HG02642 (cell line): ENCODE measurements at regions not wholly inside any gene's neighbourhood (a gene's known extent, or its start where the extent isn't known, plus 50 kb on each side); places are given as distances from the start of the nearest gene placed in this dataset.
A peak's percentile ranks its signal among the peaks of the same experiment; 100 is the strongest.

ENCODE experiments used
- ATAC-seq: cut with Tn5 transposase; IDR thresholded peaks from one replicate; pipeline ENCODE4 v1.9.1; 2021; ENCODE audit warnings: mild to moderate bottlenecking; ENCODE audit not compliant: unreplicated experiment, poor library complexity

- no peak for ATAC-seq
Observed at GRCh38 chr18:10202845-10203321, 251.6 kb upstream of the APCDD1 start.

GRCh38 chr18:10205151-10205550 lies 249.3 kb upstream of the APCDD1 start:
- ATAC-seq, result no peak

DNA sequence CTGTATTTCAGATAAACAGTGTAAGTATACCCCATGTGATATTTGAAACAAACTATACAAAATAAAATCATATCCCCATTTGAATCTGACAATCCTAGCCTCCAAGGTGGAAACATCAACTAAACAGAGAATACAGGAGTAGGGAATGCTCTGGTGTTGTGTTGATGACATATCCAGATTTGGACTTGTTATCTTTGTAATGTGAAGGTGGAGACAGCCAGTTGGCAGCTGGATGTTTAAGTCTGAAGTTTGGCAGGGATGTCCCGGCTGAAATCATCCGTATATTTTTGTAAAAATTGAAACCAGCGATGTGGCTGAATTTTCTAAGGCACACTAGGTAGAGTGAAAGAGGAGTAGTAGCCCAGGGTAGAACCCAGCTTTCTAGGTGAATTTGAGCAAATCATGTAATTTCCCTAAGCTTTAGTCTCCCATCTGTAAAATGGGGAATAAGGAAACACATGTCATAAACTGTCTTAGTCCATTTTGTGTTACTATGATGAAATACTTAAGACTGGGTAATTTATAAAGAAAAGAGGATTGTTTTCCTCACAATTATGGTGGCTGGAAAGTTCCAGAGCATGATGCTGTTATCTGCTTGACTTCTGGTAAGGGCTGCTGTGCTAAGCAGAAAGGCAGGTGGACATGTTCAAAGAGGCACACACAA lies 246.6 kb upstream of the APCDD1 start:
- ATAC-seq, result no peak

DNA sequence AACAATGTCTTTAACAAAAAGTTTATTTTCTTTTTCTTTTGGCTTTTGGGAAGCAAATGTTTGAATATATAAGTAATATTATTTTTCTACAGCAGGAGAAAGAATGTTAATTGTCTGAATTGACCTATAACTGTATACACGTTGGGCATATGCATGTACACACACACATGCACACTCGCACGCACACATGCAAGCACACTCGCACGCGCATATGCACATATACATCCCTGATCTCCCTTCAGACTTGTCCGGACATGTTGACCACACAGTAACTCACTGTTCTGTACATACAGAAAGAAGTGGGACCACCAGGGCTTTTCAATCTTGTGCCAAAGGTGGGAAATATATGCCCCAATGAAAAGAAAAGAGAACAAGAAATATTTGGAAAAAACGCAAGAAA lies 245.1 kb upstream of the APCDD1 start:
- no peak for ATAC-seq

DNA sequence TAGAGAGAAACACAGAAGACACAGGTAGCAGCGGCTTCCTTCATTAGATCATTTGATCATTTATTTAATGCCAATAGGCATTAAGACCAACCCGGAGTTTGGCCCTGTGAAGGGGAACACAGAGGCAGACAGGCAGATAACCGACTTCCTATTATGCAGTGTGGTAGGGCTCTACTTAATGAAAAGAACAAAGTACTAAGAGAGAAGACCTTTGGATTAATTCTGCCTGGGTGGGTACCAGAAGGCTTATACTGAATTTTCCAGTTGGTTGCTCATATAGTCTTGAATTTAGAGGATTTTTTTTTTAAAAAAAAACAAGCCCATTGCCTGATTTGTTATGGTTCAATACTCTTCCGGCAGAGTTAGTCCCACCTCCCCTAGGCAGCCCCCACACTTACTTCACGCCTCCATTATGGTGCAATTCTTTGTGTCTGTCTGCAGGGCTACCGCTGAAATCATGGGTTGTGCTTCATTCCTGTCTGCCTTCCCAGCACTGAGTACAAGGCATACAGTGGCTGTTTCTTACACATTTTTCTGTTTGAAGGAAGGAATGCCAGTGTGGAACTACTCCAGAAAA lies 244.3 kb upstream of the APCDD1 start:
- ATAC-seq, result no peak

DNA sequence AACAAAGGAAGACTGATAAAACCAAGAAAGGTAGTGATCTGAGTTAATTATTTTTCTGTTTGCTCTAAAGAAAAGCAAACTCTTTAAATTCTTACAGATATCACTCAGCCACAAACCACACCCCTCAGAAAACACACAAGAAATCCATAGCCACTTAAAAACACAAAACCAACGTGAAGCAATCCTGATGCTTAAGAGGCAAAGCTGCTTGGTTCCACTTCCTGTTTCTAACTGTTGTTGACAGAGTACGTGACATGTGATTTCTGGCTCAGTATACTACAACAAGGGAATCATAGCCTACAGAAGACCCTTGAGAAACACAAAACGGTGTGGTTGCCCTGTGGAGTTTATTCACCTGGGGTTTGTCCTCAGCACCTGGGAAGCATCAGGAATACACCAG lies 240.9 kb upstream of the APCDD1 start:
- ATAC-seq, result peak; percentile 77

- ATAC-seq, result no peak
Observed at GRCh38 chr18:10215446-10215845, 239.0 kb upstream of the APCDD1 start.

DNA sequence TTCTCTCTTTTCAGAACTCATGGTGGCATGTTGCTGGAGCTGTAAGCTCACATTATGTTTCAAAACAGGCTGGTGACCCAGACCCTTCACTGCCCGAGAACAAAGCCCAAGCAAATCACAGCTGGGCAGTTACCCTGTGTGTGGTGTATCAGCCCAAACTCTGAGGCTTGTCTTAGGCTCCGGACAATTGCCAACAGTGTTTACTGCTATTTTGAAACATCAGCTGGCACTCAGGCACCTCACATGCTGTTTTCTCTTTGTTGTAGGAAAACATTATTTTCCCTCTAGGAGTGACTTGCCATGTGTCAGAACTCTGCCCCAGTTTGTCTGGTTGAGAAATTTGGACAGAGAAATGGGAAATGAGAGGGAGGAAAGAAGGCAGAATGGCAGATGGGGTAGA lies 237.6 kb upstream of the APCDD1 start:
- no peak for ATAC-seq

DNA sequence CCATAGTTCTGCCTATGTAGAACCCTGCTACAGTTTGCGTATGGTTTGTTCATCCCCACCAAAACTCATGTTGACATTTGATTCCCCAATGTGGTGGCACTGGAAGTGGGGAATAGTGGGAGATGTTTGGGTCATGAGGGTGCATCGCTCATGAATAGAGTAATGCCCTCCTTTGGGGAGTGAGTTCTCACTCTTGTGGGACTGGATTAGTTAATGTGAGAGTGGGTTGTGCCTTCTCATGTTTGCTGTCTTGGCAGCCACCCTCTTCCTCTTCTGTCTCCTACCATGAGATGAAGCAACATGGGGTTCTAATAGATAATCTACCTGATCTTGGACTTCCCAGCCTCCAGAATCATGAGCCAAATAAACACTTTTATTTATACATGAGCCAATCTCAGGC lies 237.2 kb upstream of the APCDD1 start:
- no peak for ATAC-seq

GRCh38 chr18:10225300-10225699 lies 229.1 kb upstream of the APCDD1 start:
- ATAC-seq, result no peak

GRCh38 chr18:10226971-10227370 lies 227.5 kb upstream of the APCDD1 start:
- no peak for ATAC-seq

DNA sequence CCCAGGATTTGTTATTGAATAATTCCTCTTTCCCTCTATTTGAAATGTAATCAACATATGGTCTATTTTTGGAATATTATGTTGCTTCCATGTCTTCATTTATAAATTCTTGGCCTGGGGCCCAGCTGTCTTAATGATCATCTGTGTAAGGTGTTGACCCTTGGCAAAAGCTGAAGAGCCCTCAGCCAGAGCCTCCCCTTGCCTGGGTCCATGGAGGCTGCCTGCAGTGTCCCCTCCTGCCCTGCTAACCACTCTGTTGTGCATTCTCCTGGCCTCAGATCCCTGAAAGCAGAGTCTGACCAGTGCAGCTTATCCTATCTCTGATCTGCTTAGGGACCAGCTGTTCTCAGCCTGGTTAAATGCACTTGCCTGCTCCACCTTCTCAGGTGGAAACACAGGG lies 226.1 kb upstream of the APCDD1 start:
- ATAC-seq, result no peak

DNA sequence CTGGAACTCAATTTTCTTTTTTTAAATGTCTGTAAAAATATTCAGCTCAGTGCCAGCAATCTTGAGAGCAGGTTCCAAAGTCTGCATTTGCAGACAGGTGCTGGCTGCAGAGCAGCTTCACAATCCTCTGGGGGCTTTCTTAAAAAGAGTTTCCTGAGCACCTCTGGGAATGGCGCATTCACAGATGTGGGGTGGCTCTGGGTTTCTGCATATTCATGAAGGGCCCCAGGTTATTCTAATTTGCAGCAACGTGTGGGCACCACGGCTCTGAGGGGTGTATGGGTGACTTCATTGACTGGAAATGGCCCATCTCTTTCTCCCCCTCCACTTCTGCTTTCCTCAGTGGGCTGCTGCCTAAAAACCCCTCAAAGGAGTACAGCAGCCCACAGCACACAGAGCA lies 225.0 kb upstream of the APCDD1 start:
- no peak for ATAC-seq

DNA sequence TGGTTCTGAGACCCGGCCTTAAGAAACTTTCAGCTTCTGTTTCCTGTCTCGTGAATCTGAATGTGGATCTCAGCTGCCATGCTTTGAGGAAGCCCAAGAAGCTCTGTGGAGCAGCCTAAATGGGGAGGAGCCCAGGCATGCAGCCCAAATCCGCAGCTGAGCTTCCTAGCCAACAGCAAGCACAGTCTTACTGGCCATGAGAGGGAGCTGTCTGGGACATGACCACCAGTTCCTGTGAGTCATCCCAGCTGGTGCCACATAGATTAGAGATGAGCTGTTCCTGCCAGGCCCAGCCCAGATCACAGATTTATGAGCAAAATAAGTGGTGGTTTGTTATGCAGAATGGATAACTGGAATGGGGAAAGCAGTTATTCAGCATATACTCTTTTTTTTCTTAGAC lies 224.4 kb upstream of the APCDD1 start:
- ATAC-seq, result no peak

- ATAC-seq, result no peak
Observed at GRCh38 chr18:10231220-10231619, 223.2 kb upstream of the APCDD1 start.

GRCh38 chr18:10232062-10232461 lies 222.4 kb upstream of the APCDD1 start:
- no peak for ATAC-seq

DNA sequence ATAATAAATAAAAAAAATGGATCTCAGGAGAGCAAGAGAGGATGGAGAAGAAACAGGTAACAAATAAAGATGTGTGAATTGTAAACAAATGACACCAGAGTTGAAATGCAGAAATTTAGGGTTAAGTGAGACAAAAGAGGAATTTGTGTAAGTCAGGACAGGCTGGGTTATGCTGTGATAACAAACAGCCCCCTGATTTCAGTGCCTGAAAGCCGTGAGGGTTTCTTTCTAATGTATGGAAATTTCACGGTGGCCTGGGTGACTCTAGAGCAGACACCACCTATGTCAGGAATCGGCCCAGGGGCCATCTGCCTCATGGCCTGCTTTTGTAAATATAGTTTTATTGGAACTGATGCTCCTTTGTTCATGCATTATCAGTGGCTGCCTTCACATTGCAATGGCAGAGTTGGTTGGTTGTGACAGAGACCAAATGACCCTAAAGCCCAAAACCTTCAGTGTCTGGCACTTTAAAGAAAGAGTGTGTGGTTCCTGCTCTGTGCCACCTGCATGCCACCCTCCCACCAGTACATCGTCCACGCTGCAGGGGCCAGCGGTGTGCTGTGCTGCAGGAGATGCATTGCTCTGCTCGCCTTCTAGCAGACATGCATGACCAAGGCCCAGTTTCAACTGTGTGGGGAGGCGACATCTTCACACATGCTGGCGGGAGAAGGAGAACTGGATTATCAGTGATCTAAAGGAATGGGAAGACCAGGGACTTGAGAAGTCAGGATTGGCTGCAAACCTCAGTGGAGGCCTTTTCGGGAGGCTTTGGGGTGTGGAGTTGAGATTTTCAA lies 221.2 kb upstream of the APCDD1 start:
- no peak for ATAC-seq

- no peak for ATAC-seq
Observed at GRCh38 chr18:10234281-10234680, 220.2 kb upstream of the APCDD1 start.

DNA sequence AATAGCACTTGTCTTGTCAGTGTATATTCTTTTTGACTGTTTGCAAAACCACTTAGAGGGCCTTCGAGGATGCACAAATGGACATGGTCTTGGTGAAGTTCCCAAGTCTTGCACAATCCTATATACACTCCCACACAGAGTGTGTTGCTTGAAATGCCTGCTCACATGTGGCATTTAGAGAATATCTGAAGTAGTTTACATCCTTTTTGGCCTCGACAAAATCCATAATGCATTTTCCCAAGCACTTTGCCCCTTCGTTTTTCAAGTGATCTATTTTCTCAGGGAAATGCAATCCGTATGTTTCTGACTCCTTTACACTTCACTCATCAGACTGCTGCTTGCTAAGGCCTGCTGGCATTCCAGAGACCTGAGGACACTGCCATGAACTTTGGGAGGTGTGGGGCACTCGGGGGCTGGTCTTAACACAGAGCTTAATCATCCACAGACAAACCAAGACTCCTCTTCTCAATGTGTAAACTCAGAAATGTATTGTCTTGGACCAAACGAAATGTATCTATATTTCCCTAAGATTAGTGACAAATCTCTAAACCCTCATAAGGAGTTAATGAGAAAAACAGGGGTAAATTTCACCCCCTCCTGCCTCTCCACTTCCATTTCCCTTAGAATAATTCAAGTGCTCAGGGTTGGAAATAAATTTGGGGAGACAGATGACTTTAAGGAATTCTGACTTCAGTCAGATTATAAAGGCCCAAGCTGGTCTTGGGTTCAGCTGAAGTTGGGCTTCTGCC lies 219.3 kb upstream of the APCDD1 start:
- ATAC-seq, result no peak

DNA sequence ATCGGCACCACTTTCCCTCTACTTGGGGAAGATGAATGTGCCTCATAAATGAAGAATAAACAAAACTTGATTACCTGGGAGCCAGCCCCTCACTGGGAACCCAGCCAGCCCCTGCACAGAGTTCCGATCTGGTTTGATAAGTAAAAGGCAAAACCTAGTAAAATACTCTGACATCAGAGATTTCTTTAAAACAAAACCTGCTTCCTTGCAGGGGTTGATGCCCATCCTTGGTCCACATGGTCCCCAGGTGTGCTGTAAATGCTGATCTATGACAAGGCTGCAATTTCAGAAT lies 218.8 kb upstream of the APCDD1 start:
- no peak for ATAC-seq

GRCh38 chr18:10239103-10239502 lies 215.3 kb upstream of the APCDD1 start:
- ATAC-seq, result no peak
